NK-92 treated with Interleukin-12 subunit alpha and Interleukin-12 subunit beta, amount 100 ng/mL, for 24 hours (cell line): ENCODE measurements at regions not wholly inside any gene's neighbourhood (a gene's known extent, or its start where the extent isn't known, plus 50 kb on each side); places are given as distances from the start of the nearest gene placed in this dataset.

Experiments
- DNase-seq: peaks from one replicate; lab custom pipeline; 2025; lab: John Stamatoyannopoulos, UW

GRCh38 chr1:239008568-239008967 lies 377.8 kb upstream of the CHRM3 start:
- no peak for DNase-seq

DNA sequence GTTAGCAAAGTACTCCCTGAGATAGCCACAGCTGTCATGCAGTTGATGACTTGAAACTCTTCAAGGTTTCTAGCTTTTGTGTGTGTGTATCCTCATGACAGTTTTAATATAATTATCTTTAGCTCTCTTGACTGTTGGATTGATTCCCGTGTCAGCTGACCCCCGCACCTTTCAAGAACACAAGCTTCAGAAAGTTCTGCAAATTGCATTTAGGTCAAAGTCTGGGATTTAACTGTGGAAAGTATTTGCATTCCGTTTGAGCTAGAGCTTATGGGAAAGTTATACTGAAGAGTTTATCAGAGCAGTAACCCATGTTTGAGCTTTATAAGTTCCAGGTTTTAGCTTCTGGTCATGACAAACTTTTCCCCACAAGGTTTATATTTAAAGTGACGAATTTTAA lies 380.1 kb upstream of the CHRM3 start:
- DNase-seq = no peak

- DNase-seq = no peak
Measured at GRCh38 chr1:238999944-239000343, 386.4 kb upstream of the CHRM3 start.

GRCh38 chr1:238998577-238998976 lies 387.8 kb upstream of the CHRM3 start:
- no peak for DNase-seq

DNA sequence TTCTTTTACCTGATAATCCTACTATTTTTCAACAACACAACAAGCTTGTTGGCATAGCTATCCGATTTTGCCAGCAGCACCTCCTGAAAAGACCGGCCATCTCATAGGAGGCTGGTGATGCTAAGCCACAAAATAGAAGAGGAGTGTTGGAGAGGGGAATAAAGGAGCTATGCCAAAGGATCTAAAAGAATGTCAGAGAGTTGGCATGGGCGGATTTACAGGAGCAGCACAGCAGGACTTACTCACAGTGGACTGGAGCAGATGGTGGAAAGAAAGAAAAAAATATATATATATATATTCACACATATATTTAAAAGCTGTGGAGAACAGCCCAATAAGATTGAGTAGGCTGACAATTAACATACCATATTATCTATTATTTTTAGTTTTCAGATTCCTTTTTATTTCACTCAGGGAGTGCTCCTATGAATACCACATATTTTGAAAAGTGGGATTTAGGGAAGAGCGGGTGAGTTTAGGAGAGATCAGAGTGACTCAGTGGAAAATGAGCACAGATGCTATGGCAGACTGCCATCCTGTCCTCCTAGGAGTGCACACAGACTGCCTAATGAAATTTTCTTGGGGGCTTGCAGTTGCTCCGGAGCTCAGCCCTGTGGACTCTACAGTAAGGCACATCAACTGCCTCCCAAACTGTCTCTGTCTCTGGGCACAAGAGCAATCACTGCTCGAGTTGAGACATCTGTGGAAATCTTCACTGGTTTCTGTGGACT lies 394.4 kb upstream of the CHRM3 start:
- DNase-seq = no peak

GRCh38 chr1:238985312-238985711 lies 401.1 kb upstream of the CHRM3 start:
- DNase-seq = no peak

DNA sequence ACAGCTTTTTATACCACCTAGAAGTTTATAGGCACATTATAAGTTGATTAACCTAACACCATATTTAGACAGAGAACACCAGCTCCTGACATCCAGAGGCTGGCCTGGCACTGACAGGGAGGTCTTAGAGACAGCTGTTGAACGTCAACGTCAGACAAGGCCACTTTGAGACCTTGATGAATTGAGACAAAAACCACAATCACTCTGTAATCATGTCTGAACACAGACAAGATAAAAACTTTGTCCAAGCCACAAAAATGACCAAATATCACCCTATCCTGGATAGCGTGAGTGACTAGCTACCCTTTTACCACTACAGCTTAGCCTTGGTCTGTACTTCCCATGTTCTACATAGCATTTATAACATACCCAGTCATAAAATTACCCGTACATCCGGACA lies 403.6 kb upstream of the CHRM3 start:
- DNase-seq = no peak

DNA sequence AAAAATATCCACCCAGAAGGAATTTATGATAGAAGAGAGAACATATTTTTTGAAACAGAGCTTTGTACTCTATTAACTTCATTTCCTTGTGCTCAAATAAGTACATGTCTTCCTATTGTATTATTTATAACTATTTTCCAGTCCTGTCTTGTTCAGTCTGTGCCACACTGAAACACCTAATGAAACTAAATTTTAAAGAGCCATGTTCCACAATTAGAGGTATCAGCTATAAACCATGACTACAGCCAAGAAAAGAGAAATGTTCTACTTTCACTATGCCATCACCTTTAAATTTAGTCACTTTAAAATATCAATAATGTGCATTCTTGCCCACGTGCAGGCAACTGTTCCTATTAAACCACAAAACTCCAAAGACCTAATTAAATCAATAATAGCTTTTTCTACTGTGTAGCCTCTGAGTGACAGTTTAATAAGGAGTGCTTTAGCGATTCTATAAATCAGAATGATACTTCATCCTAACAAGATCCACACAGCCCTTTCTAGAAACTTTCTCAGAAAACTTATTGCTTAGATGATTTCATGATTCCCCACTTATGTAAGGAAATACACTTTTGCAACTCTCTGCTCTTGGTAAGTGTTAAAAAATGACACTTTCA lies 404.9 kb upstream of the CHRM3 start:
- DNase-seq = no peak

- no peak for DNase-seq
Measured at GRCh38 chr1:238980053-238980452, 406.3 kb upstream of the CHRM3 start.

DNA sequence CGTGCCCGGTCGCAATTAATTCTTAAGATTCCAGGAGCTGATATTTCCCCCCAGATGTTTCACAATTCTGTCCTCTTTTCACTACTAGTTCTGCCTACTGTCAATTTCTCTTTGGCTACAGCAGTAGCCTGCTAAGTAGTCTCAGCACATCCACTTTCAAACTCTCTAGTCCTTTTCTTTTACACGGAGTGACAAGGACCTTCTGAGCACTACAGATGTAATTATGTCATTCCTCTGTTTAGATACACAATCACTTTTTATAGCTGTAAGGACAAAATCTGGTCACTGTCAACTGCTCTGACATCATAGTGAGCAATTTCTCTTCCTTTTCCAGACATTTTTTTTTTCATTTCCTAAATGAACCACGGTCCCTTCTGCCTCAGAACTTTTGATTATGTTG lies 421.7 kb upstream of the CHRM3 start:
- DNase-seq = no peak

- DNase-seq = no peak
Measured at GRCh38 chr1:238962941-238963340, 423.4 kb upstream of the CHRM3 start.

GRCh38 chr1:238961790-238962189 lies 424.6 kb upstream of the CHRM3 start:
- DNase-seq = no peak

GRCh38 chr1:238960071-238960470 lies 426.3 kb upstream of the CHRM3 start:
- no peak for DNase-seq

DNA sequence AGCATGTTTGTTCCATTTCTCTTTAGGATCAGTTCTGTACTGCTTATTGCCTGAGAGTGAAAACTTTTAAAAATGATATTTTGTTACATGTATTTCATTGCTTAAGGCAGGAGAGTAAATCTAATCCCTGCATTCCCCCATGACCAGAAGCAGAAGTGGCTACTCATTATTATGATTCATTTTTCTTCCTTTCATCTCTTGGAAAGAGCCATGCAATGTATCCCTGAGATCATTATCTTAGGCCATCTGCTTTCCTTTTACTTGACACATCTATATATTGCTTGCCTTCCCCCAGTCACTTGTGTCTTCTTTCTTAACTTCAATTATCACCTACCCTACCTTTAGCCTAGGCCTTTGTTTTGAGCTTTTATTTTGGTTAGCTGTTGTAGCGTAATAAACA lies 430.4 kb upstream of the CHRM3 start:
- DNase-seq = no peak

DNA sequence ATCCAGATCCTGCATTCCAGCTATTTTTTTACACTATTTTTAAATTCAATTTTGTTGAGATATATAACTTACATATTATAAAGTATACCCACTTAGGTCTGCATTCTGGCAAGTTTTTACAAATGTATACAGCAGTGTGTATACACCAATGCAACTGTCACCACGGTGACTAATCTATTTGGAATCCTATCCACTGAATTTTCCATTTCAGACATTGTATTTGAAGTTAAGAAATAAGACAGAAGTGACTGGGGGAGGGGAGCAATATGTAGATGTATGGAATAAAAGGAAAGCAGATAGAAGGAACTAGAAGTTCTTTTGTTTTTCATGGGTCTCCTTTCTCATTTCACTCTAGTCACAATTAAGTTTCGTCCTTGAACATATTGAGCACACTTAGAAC lies 431.5 kb upstream of the CHRM3 start:
- no peak for DNase-seq

- DNase-seq = no peak
Measured at GRCh38 chr1:238953448-238954010, 432.8 kb upstream of the CHRM3 start.

DNA sequence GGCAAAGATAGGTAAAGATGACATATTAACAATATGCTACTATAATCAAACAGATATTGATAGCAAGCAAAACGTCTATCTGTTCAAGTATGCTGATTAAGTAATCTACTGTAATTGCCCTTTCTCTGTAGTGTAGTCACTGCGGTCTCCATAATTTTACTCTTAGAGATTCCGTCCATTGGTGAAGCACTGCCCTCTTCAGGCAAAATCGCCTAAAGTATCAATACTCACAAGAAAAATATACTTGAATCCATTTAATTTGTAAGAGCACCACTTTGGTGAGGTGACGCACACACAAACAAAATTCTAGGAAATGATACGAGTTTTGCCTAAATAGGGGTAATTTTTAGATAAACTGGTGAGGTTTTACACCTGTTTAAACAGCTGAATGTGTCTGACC lies 434.6 kb upstream of the CHRM3 start:
- no peak for DNase-seq

DNA sequence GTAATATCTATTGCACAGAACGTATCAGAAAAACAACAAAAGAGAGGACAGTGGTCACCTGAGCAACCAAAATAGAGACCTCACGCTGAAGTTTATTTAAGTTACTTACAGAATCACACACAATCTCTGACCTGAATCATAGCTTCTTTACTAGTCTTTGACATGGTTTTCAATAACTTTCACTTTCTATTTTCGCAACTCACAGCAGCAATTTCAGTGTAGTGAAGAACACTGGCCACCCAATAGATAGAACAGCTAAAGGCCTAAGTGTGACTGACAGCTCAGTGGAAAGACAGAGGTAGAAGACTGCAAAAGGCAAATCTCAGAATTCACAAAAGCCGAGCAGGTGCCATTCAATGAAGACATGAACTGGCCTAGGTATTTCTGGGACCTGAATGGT lies 435.6 kb upstream of the CHRM3 start:
- no peak for DNase-seq

DNA sequence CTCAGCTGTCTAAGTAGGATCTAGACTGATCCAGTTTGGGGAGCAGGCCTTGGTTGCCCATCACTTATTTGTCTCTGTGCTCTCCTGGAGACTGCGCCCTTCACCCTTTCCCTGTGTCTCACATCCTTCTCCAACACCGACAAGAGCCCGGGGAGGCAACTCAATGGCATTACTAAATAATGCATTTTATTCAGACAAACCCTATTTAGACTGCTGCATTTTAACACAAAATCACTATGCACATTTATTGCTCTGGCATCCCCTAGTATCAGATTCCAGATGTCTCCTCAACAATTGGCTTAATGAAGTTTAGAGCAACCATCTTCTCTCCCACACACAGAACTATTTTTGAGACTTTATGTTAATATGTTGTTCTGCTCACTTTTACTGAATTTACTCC lies 436.4 kb upstream of the CHRM3 start:
- no peak for DNase-seq

DNA sequence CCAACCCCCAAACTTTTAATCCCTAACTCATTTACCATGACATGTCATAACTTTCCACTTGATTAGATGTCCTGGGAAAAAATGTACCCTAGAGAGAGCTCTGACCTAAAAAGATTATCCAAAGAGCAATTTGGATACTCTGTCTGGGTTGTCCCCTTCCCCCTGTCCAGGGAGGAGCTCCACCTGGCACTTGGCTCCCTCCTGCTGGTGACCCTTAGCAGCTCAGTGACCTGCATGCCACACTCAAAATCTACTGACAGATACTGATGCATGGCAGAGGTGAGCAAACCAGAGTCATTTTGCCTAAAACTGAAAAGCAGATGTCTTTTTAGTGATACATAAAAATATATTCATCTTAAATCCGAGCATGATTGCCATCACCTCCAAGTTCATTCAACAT lies 442.3 kb upstream of the CHRM3 start:
- DNase-seq = no peak

DNA sequence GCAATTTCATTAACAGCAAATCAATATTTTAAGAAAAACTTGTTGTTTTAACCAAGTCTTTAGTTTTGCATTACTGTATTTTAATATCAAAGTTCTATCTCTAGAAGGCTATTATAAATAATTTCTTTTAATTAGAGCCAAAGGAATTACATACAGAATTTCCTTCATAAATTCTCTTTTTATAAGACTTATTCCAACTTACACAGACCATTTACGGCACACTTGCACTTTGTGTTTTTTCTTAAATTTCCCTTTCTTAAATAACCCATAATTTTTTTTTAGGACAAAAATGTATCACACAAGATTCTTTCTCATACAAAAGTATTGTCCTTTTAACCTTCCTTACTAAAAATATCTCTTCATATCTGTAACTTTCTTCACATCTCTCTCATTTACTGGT lies 458.5 kb upstream of the CHRM3 start:
- DNase-seq = no peak

DNA sequence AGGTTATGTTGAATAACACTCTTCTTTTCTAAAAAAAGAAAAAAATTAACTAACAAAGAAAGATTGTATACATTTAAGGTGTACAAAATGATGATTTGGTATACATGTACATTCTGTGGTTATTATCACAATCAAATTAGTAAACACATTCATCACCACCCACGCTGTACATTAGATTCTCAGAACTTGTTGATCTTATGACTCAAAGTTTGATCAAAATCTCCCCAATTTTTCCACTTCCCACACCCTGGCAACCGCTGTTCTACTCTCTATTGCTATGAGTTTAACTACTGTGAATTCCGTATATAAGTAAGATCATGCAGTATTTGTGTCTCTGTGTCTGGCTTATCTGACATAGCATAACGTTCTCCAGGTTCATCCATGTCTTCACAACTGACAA lies 469.5 kb upstream of the CHRM3 start:
- no peak for DNase-seq

- DNase-seq = no peak
Measured at GRCh38 chr1:238914346-238914745, 472.0 kb upstream of the CHRM3 start.

DNA sequence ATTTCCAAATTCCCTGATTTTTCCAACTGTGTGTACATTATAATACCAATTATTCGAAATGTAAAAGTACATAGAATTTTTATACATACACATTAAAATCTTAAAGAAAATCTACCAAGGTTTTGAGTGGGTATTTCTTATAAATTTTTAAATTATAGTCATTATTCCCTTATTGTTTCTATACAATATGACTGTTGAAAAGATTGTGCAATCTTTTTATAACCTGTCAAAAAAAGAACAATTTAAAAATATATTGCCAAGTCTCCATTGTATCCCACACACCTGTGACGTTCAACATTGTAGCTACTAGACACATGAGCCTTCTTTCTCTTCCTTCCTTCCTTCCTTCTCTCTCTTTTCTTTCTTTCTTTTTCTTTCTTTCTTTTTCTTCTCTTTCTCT lies 473.2 kb upstream of the CHRM3 start:
- DNase-seq = no peak
